ENCODE measurements at regions not wholly inside any gene's neighbourhood (a gene's known extent, or its start where the extent isn't known, plus 50 kb on each side); places are given as distances from the start of the nearest gene placed in this dataset.

DNA sequence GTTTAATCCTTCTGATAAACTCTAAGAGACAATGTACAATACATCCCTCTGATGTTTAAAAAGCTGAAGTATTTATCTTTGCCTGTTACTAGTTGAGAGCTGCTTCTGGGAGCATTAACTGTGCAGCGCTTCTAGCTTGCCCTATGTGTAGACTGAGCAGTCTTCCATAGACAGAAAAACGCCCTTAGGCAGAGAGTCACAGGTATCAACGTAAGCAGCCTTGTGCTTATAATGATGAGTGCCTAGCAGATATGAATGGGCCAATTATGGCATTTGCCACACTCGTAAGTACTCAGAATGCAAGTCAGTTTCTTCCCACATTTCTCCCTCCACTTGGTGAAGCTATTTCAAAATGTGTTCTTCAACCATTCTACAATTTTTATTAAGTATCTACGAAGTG lies 731.1 kb upstream of the SLC8A1 start:
- H3K4me1 ChIP-seq: no peaks in the 10 kb centered on the region
- FAIRE-seq (no peak), ATAC-seq (no peak), DNase-seq (no peak)
- H3K4me3 ChIP-seq: no peak overlapping the region
- TF ChIP-seq, protein P1, sequence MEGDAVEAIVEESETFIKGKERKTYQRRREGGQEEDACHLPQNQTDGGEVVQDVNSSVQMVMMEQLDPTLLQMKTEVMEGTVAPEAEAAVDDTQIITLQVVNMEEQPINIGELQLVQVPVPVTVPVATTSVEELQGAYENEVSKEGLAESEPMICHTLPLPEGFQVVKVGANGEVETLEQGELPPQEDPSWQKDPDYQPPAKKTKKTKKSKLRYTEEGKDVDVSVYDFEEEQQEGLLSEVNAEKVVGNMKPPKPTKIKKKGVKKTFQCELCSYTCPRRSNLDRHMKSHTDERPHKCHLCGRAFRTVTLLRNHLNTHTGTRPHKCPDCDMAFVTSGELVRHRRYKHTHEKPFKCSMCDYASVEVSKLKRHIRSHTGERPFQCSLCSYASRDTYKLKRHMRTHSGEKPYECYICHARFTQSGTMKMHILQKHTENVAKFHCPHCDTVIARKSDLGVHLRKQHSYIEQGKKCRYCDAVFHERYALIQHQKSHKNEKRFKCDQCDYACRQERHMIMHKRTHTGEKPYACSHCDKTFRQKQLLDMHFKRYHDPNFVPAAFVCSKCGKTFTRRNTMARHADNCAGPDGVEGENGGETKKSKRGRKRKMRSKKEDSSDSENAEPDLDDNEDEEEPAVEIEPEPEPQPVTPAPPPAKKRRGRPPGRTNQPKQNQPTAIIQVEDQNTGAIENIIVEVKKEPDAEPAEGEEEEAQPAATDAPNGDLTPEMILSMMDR (IDR thresholded peaks at IDR 0.05): no peak
- H3K36me3 ChIP-seq: no peaks in the 10 kb centered on the region
- no peaks in the 10 kb centered on the region for H3K27me3 ChIP-seq
- no peaks in the 10 kb centered on the region for H3K9me3 ChIP-seq
- WGBS, 2 donors: 48 to 65% methylated on average over 5 of the region's 5 CpGs
- no peak overlapping the region for H3K27ac ChIP-seq
- intact Hi-C loops (cut with DNase I): no loop called here

- H3K4me1 ChIP-seq: no peaks in the 10 kb centered on the region
- FAIRE-seq (no peak), ATAC-seq (no peak), DNase-seq (no peak)
- intact Hi-C loops (cut with DNase I): no loop called here
- H3K27me3 ChIP-seq: no peaks in the 10 kb centered on the region
- TF ChIP-seq, protein P1 (IDR thresholded peaks at IDR 0.05): no peak
- no peak overlapping the region for H3K27ac ChIP-seq
- H3K4me3 ChIP-seq: no peak overlapping the region
- no peaks in the 10 kb centered on the region for H3K9me3 ChIP-seq
- WGBS, 2 donors: 62 to 76% methylated on average over 5 of the region's 5 CpGs
- no peaks in the 10 kb centered on the region for H3K36me3 ChIP-seq
Measured at GRCh38 chr2:41187376-41188122, 735.7 kb upstream of the SLC8A1 start.

DNA sequence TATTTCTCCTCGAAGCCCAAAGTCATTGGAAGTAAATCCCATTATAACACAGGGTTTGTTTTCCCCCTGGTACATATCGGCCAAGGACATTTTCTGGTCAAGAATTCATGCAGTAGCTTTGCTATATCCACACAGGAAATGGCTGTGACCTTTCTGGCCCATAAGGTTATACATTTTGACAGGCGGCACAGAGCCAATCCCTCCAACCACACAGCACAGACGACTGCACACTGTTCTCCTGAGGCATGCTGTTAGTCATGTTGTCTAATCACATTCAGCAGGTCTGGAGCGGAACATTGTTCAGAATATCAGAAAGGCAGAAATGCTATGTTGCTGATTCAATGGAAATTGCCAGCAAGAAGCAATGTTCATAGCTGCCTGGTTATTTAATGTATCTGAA lies 742.3 kb upstream of the SLC8A1 start:
- no peaks in the 10 kb centered on the region for H3K27me3 ChIP-seq
- TF ChIP-seq, protein P1 (IDR thresholded peaks at IDR 0.05): no peak
- no peak overlapping the region for H3K4me3 ChIP-seq
- ATAC-seq: no peak
- H3K4me1 ChIP-seq: no peaks in the 10 kb centered on the region
- peak in 1 of 6 donors; percentile 7 for DNase-seq
- no peaks in the 10 kb centered on the region for H3K9me3 ChIP-seq
- 43 to 50% methylated on average over 5 of the region's 5 CpGs for WGBS, 2 donors
- intact Hi-C loops (cut with DNase I): no loop called here
- H3K36me3 ChIP-seq: no peaks in the 10 kb centered on the region
- no peak overlapping the region for H3K27ac ChIP-seq
- no peak for FAIRE-seq

GRCh38 chr2:41197781-41198180 lies 745.9 kb upstream of the SLC8A1 start:
- H3K4me3 ChIP-seq: no peak overlapping the region
- DNase-seq (no peak), FAIRE-seq (no peak), ATAC-seq (no peak)
- intact Hi-C loops (cut with DNase I): no loop called here
- no peak overlapping the region for H3K27ac ChIP-seq
- no peaks in the 10 kb centered on the region for H3K9me3 ChIP-seq
- H3K27me3 ChIP-seq: no peaks in the 10 kb centered on the region
- no peaks in the 10 kb centered on the region for H3K4me1 ChIP-seq
- TF ChIP-seq, protein P1 (IDR thresholded peaks at IDR 0.05): no peak
- WGBS, 2 donors: 58 to 84% methylated on average over 4 of the region's 4 CpGs
- no peaks in the 10 kb centered on the region for H3K36me3 ChIP-seq

DNA sequence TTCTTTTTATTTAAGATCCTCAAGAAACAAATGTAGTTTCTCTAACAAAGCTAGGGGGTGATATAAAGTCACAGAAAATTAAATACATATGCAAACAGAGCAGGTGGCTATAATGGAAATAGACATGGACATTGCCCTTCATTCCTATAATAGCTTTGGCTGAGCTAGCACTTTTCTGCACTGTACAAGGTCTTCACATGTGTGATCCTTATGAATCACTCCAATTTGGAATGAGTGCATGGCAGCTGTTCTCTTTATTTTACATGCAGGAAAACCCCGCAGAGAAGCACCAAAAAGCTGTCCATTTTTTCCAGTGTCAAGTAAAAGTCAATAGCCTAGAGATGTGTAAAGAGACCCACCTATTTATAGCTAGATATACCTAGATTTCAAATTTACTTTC lies 747.4 kb upstream of the SLC8A1 start:
- FAIRE-seq: no peak
- ATAC-seq: peak in 1 of 4 donors; percentile 40
- Histone ChIP-seq H3K9me3 (no peaks in the 10 kb centered on the region), H3K27ac (no peak overlapping the region), H3K27me3 (no peaks in the 10 kb centered on the region), H3K36me3 (no peaks in the 10 kb centered on the region), H3K4me1 (no peaks in the 10 kb centered on the region), H3K4me3 (no peak overlapping the region)
- intact Hi-C loops (cut with DNase I): no loop called here
- DNase-seq: no peak
- WGBS, 2 donors: 63 to 67% methylated on average over 1 of the region's 1 CpG
- TF ChIP-seq, protein P1 (IDR thresholded peaks at IDR 0.05): no peak

All from pancreas (tissue), 10 donors.